GM19468 (cell line): ENCODE measurements at regions not wholly inside any gene's neighbourhood (a gene's known extent, or its start where the extent isn't known, plus 50 kb on each side); places are given as distances from the start of the nearest gene placed in this dataset.
"Not testable (repeated sequence)": the region's sequence is repeated elsewhere in the genome, so short reads cannot be mapped to it uniquely, and the experiment has no call there.

Experiments
- ATAC-seq: cut with Tn5 transposase; IDR thresholded peaks from one replicate; pipeline ENCODE4 v1.9.1; 2021; ENCODE audit warnings: mild to moderate bottlenecking, moderate library complexity, moderate number of reproducible peaks; ENCODE audit not compliant: unreplicated experiment; ENCODE audit errors: extremely low read depth

DNA sequence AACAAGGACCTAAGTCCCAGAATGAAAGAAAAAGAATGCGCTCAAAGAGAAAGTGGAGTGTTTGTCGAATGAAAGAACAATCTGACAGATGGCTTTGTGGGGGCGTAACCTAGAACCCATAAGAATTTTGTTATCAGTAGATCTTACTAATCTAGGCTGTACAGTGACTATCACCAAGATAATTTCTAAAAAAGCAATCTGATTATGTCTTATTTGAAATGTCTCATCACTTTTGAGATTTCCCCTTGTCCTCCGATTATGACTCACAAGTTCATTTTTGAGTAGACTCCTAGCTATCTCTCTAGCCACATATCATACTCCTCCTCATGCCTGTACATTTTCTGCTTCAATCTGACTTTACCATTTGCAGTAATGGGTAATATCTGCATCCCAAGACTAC is 135.6 kb upstream of the SMARCA2 start:
- no peak for ATAC-seq

DNA sequence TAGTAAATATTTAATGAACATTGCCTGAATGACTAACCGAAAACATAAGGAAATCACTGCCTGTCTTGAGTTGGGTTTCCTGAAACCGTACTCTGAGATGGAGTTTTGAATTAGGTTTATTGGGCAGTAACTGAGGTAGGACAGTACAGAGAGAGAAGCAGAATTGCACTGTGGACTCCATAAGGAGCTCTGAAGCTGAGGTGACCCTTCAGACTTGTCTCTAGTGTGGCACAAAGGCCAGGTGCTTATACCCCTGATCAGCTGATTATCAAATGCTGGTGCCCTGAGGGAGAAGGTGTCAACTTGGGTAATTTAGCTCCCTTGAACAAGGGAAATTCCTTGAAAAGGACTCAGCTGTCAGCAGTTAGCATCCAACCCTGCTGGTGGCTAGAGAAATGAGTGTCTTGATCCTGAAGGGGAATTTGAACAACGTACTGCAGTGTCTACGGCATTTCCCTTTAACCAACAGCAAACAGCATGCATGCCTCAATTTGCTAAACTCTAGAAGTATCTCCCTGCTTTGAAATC is 135.0 kb upstream of the SMARCA2 start:
- ATAC-seq: no peak

DNA sequence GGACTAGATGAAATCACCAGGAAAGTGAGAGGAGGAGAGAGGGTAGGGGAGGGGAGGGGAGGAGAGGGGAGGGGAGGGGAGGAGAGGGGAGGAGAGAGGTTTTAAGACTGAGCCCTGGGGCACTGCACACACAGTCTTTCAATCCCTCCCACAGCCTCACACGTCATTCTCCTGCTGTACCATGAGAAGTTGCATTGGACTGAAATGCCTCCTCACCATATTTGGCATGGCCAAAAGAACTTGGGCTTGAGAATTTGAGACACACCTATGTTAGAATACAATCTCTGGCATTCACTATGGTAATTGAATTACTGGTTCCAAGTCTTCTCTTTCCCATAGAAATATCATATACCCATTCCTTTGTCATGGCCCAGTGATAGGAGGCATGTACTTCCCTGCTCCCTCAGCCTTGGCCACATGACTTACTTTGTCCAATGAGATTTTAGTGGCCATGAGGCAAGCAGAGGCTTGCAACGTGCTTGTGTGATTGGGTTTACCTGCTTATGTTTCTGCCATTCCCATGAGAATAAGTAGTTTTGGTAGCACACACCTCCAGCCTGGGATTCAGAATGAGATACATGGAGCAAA is 133.3 kb upstream of the SMARCA2 start:
- no peak for ATAC-seq

GRCh38 chr9:1882711-1883403 is 132.3 kb upstream of the SMARCA2 start:
- ATAC-seq: no peak

GRCh38 chr9:1890201-1890600 is 124.9 kb upstream of the SMARCA2 start:
- ATAC-seq: no peak

DNA sequence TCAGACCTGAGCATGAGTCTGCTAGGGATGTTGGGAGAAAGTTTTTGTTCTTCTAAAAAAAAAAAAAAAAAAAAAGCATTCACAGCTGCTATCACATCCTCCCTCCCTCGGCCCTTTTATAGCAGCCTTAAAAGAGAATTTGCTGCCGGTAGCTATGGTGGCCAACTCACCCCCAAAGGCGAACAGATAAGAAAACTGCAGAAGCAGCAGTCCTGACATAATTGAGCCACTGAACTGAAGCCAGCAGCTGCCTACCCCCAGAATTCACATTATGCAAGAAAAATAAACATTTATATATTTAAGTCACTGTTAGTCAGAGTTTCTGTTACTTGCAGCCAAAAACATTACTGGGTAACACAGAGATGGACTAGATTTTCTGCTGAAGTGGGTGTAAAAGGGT is 124.3 kb upstream of the SMARCA2 start:
- no peak for ATAC-seq

- ATAC-seq: not testable (repeated sequence)
Measured at GRCh38 chr9:1903080-1903704, 112.0 kb upstream of the SMARCA2 start.

DNA sequence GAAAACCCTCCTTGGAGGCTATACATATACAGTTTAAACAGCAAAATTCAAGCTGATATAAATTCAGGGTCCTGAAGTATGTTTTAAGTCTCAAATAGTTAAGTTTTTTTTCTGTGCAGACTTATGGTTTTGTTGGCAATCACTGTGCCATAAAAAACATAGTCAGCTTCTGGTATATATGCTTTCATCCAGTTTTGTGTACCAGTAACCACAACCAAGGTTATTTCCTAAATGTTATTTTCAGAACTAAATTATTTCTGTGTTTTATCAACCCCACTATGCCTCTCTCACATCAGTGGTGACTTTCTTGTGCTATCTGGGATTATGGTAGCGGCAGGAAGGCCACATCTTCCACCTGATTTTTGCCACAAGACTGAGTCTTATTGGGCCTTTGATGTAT is 107.7 kb upstream of the SMARCA2 start:
- no peak for ATAC-seq

GRCh38 chr9:1909322-1909721 is 105.8 kb upstream of the SMARCA2 start:
- no peak for ATAC-seq

DNA sequence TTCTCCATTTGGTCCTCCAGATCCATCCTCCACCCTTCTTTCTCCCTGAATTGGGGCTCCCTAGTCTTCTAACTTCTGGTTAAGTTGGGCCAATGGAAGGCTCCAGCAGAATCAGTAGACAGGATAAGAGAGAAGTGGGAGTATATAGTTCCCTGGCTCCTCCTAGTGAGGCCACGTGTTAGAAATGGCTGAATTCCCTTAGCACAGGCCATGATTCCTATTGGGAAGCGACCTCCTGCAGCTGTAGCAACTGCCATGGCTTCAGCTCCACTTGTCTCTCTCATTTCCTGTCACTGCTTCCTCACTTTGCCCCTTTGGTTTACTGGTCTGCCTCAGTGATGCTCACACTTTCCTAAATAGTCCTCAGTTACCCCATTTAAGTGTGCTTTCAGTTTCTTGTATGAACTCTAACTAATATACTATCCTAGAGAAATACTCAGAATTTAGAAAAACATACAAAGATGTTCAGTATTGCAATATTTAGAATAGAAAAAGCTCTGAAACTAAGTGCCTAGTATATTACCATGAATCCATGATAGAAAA is 104.8 kb upstream of the SMARCA2 start:
- ATAC-seq: no peak

DNA sequence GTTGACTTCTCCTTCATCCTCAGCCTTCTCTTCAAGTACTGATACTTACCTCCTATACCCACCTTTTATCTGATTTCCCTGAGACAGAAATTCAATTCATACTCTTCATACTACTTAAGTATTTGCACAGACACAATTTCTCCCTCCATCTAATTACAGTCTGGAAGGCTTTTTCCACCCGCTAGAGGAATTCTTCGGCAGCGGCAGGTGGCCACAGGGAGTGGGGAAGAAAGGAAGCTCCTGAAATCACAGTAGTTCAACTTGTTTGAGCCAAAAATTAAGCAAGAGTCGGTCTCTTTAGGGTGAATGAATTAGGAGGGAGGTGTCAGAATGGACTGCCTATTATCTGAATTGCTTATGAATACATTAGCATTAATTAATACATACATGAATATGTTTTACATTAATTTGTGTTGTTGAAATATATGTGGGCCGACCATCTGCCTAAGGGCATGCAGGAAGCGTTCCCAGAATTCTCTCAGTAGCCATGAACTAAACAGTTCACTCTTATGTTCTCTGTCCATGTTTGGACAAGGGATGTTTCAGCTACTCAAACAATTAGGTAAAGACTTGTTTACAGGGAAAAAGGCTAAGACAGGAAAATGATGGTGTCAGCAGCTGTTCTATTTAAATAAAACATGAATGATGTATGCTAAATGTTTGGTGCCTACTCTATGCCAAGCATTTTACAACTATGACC is 101.4 kb upstream of the SMARCA2 start:
- ATAC-seq: no peak

DNA sequence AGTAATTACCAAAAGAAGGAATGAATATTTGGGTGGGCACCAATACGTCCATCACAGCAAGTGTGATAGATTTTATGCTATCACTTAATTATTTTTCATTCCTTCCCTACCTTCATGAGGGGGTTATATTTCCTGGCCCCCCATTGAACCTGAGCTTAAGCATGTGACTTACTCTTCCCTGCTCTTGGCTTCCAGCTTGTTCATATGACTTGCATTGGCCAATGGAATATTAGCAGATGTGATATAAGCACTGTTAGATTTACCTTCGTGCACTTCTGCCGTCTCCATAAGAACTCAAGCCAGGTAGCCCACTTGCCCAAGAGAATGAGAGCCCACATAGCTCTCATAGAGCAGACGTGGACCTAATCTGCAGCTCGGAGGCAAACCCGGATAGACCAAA is 99.1 kb upstream of the SMARCA2 start:
- ATAC-seq: no peak

GRCh38 chr9:1916655-1917054 is 98.5 kb upstream of the SMARCA2 start:
- ATAC-seq: no peak

DNA sequence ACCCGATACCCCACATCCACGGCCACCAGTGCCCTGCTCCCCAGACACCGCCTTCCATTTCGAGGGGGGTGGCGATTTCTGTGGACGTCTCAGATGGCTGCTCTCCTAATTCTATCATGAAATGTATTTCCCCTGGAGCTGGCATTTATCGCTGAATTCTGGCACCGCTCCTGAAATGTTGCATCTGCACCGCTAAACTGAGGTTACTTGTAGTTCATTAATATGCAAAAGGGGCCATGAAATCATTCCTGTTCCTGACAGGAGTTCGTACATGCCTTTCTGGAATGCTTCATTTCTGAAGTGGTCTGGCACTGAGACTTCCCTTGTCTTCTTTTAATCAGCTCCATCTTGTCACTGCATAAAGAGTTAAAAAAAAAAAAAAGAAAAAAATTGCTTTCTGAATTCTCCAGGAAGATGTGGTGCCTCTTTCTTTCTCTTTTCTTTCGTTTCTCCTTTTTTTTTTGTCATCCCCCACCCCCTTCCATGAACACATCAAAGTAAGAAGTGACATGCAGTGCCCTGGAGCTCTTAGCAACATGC is 97.7 kb upstream of the SMARCA2 start:
- ATAC-seq: no peak

GRCh38 chr9:1918108-1918507 is 97.0 kb upstream of the SMARCA2 start:
- no peak for ATAC-seq

DNA sequence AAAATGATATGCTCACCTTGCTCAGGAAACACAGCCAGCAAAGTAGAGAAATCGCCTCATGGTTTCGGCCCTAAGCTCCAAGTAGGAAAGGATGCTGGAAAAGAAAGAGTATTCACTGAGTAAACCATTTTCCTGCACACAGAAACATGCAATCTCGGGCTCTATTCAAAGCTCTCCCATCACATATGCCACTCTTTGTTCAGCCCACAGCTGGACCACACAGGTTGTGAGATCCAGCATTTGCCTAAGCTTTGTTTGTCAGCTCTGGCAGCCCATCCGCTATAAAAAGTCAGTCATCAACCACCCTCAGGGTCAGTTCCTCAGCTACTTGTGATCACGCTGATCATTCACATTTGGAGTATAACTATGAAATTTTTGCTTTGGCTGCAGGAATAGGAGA is 96.5 kb upstream of the SMARCA2 start:
- ATAC-seq: no peak

DNA sequence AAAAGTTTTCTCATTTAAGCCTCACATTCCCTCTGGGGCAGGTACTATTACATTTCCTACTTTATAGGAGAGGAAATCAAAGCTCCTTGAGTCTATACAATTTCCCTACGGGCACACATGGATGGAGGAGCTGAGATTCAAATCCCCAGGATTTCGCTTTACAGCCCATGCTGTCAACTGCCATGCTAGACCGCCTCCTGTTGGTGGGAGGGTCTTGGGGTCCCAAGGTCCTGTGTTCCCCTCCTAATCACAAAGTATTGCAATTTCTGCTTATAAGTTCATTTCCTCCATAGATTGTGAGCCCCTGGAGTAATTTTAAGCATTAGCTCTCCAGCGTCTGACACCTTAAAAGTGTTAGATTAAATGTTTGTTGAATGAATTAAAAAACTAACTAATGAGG is 95.9 kb upstream of the SMARCA2 start:
- ATAC-seq: no peak

- ATAC-seq: no peak
Measured at GRCh38 chr9:1920386-1920785, 94.8 kb upstream of the SMARCA2 start.

GRCh38 chr9:1922026-1922425 is 93.1 kb upstream of the SMARCA2 start:
- no peak for ATAC-seq

- ATAC-seq: no peak
Measured at GRCh38 chr9:1927546-1927945, 87.6 kb upstream of the SMARCA2 start.
